ENCODE measurements at regions not wholly inside any gene's neighbourhood (a gene's known extent, or its start where the extent isn't known, plus 50 kb on each side); places are given as distances from the start of the nearest gene placed in this dataset.
A peak's percentile ranks its signal among the peaks of the same experiment; 100 is the strongest.

GRCh38 chr6:28811873-28812272, 111.9 kb downstream of the TRIM27 start:
- Histone ChIP-seq H2AK5ac (ENCODE audit: low read depth, low read length) (no peak overlapping the region), H3K36me3 (replicated peaks in 1 of 2; ENCODE audit: control insufficient read depth in 2 of 2, insufficient read depth in 2 of 2, low read length in 2 of 2) (no peaks in the 10 kb centered on the region), H2BK120ac (ENCODE audit: low read depth, low read length) (no peak overlapping the region), H3K4me3 (ENCODE audit: low read length in 2 of 2) (no peak overlapping the region), H3K4ac (ENCODE audit: low read length) (no peak overlapping the region), H3K27me3 (ENCODE audit: control insufficient read depth in 3 of 3, insufficient read depth in 3 of 3, low read depth in 1 of 3, low read length in 3 of 3) (peaks cover 34 to 88% (median 87%) of the 10 kb centered on the region in 3 experiments), H2BK15ac (ENCODE audit: low read length) (no peak overlapping the region), H2AFZ (ENCODE audit: low read length) (no peak overlapping the region), H4K91ac (ENCODE audit: low read depth, low read length, poor library complexity) (no peak overlapping the region), H2BK12ac (ENCODE audit: low read length) (no peak overlapping the region), H3K4me2 (ENCODE audit: insufficient read depth, low read length, poor library complexity, severe bottlenecking) (no peak overlapping the region), H4K8ac (ENCODE audit: low read depth, low read length) (no peak overlapping the region), H3K79me1 (ENCODE audit: low read depth, low read length) (no peaks in the 10 kb centered on the region), H2BK5ac (ENCODE audit: low read length) (no peak overlapping the region), H3K23ac (ENCODE audit: low read depth, low read length, poor library complexity) (no peak overlapping the region), H3K9ac (ENCODE audit: low read depth, low read length, poor library complexity) (no peak overlapping the region), H3K9me3 (replicated peaks in 1 of 2; ENCODE audit: control insufficient read depth in 2 of 2, insufficient read depth in 1 of 2, low read depth in 1 of 2, low read length in 2 of 2) (peaks cover 0 to 5% of the 10 kb centered on the region in 2 donors), H3K14ac (ENCODE audit: low read length) (no peak overlapping the region), H3K27ac (replicated peaks; ENCODE audit: low read length) (no peak overlapping the region), H3K18ac (ENCODE audit: low read length) (no peak overlapping the region), H3K4me1 (ENCODE audit: control insufficient read depth in 2 of 2, insufficient read depth in 1 of 2, low read depth in 1 of 2, low read length in 2 of 2) (peaks cover 0 to 9% of the 10 kb centered on the region in 2 donors)
- no peak for DNase-seq (ENCODE audit: low spot score)
- no CpG with 5 or more reads among the region's 7 CpGs for whole genome bisulfite sequencing, 2 donors (ENCODE audit: extremely low coverage in 2 of 2, insufficient read length in 2 of 2, insufficient replicate concordance in 1 of 2)

GRCh38 chr6:28812778-28813569, 110.8 kb downstream of the TRIM27 start:
- Histone ChIP-seq H2AK5ac (ENCODE audit: low read depth, low read length) (no peak overlapping the region), H3K4ac (ENCODE audit: low read length) (no peak overlapping the region), H3K4me2 (ENCODE audit: insufficient read depth, low read length, poor library complexity, severe bottlenecking) (no peak overlapping the region), H3K9me3 (replicated peaks in 1 of 2; ENCODE audit: control insufficient read depth in 2 of 2, insufficient read depth in 1 of 2, low read depth in 1 of 2, low read length in 2 of 2) (peaks cover 0 to 5% of the 10 kb centered on the region in 2 donors), H3K27me3 (ENCODE audit: control insufficient read depth in 3 of 3, insufficient read depth in 3 of 3, low read depth in 1 of 3, low read length in 3 of 3) (peaks cover 36 to 99% (median 95%) of the 10 kb centered on the region in 3 experiments), H3K27ac (replicated peaks; ENCODE audit: low read length) (no peak overlapping the region), H3K23ac (ENCODE audit: low read depth, low read length, poor library complexity) (no peak overlapping the region), H4K8ac (ENCODE audit: low read depth, low read length) (no peak overlapping the region), H3K14ac (ENCODE audit: low read length) (no peak overlapping the region), H3K9ac (ENCODE audit: low read depth, low read length, poor library complexity) (no peak overlapping the region), H3K4me1 (ENCODE audit: control insufficient read depth in 2 of 2, insufficient read depth in 1 of 2, low read depth in 1 of 2, low read length in 2 of 2) (peaks cover 2 to 10% of the 10 kb centered on the region in 2 donors), H2BK5ac (ENCODE audit: low read length) (no peak overlapping the region), H2BK15ac (ENCODE audit: low read length) (no peak overlapping the region), H2BK12ac (ENCODE audit: low read length) (no peak overlapping the region), H2BK120ac (ENCODE audit: low read depth, low read length) (no peak overlapping the region), H3K79me1 (ENCODE audit: low read depth, low read length) (no peaks in the 10 kb centered on the region), H2AFZ (ENCODE audit: low read length) (no peak overlapping the region), H4K91ac (ENCODE audit: low read depth, low read length, poor library complexity) (no peak overlapping the region), H3K18ac (ENCODE audit: low read length) (no peak overlapping the region), H3K36me3 (replicated peaks in 1 of 2; ENCODE audit: control insufficient read depth in 2 of 2, insufficient read depth in 2 of 2, low read length in 2 of 2) (no peaks in the 10 kb centered on the region), H3K4me3 (ENCODE audit: low read length in 2 of 2) (no peak overlapping the region)
- no peak for DNase-seq (ENCODE audit: low spot score)
- WGBS, 2 donors (ENCODE audit: extremely low coverage in 2 of 2, insufficient read length in 2 of 2, insufficient replicate concordance in 1 of 2), result no CpG with 5 or more reads among the region's 29 CpGs

GRCh38 chr6:28814032-28814976, 109.5 kb downstream of the TRIM27 start:
- H2BK15ac ChIP-seq (ENCODE audit: low read length), result no peak overlapping the region
- no peak overlapping the region for H3K27ac ChIP-seq (replicated peaks; ENCODE audit: low read length)
- peak overlapping the region; percentile 23 for H2BK120ac ChIP-seq (ENCODE audit: low read depth, low read length)
- H3K4ac ChIP-seq (ENCODE audit: low read length), result no peak overlapping the region
- no peak overlapping the region for H2AK5ac ChIP-seq (ENCODE audit: low read depth, low read length)
- peaks cover 2 to 10% of the 10 kb centered on the region in 2 donors for H3K4me1 ChIP-seq (ENCODE audit: control insufficient read depth in 2 of 2, insufficient read depth in 1 of 2, low read depth in 1 of 2, low read length in 2 of 2)
- H4K91ac ChIP-seq (ENCODE audit: low read depth, low read length, poor library complexity), result no peak overlapping the region
- H3K79me1 ChIP-seq (ENCODE audit: low read depth, low read length), result no peaks in the 10 kb centered on the region
- peak overlapping the region; percentile 46 to 52 for H3K4me3 ChIP-seq (ENCODE audit: low read length in 2 of 2)
- no peak overlapping the region for H3K18ac ChIP-seq (ENCODE audit: low read length)
- no peak overlapping the region for H4K8ac ChIP-seq (ENCODE audit: low read depth, low read length)
- H3K36me3 ChIP-seq (replicated peaks in 1 of 2; ENCODE audit: control insufficient read depth in 2 of 2, insufficient read depth in 2 of 2, low read length in 2 of 2), result no peaks in the 10 kb centered on the region
- no peak for DNase-seq (ENCODE audit: low spot score)
- peak overlapping the region; percentile 96 for H2AFZ ChIP-seq (ENCODE audit: low read length)
- no peak overlapping the region for H2BK5ac ChIP-seq (ENCODE audit: low read length)
- no CpG with 5 or more reads among the region's 49 CpGs for WGBS, 2 donors (ENCODE audit: extremely low coverage in 2 of 2, insufficient read length in 2 of 2, insufficient replicate concordance in 1 of 2)
- no peak overlapping the region for H2BK12ac ChIP-seq (ENCODE audit: low read length)
- peak overlapping the region; percentile 52 for H3K23ac ChIP-seq (ENCODE audit: low read depth, low read length, poor library complexity)
- H3K27me3 ChIP-seq (ENCODE audit: control insufficient read depth in 3 of 3, insufficient read depth in 3 of 3, low read depth in 1 of 3, low read length in 3 of 3), result peaks cover 36 to 97% (median 92%) of the 10 kb centered on the region in 3 experiments
- peak overlapping the region; percentile 27 for H3K9ac ChIP-seq (ENCODE audit: low read depth, low read length, poor library complexity)
- H3K4me2 ChIP-seq (ENCODE audit: insufficient read depth, low read length, poor library complexity, severe bottlenecking), result peak overlapping the region; percentile 51
- H3K14ac ChIP-seq (ENCODE audit: low read length), result no peak overlapping the region
- peaks cover 0 to 5% of the 10 kb centered on the region in 2 donors for H3K9me3 ChIP-seq (replicated peaks in 1 of 2; ENCODE audit: control insufficient read depth in 2 of 2, insufficient read depth in 1 of 2, low read depth in 1 of 2, low read length in 2 of 2)

Measured in neuronal stem cell (in vitro differentiated cells).